Gastrocnemius medialis (tissue), 4 donors: ENCODE measurements at regions not wholly inside any gene's neighbourhood (a gene's known extent, or its start where the extent isn't known, plus 50 kb on each side); places are given as distances from the start of the nearest gene placed in this dataset.

Source experiments
- CTCF ChIP-seq, 5 experiments: fragments of 450-650 bp in 3 of 5; fragments of 200-600 bp in 2 of 5; sonication (generic) in 2 of 5; IDR thresholded peaks in 4 of 5; conservative IDR thresholded peaks in 1 of 5; 1 replicate in 4 of 5; 2 replicates in 1 of 5; pipeline ENCODE4 v1.5.1; 2016 to 2019; ENCODE audit warnings: antibody characterized with exemption in 5 of 5, mild to moderate bottlenecking in 3 of 5, moderate library complexity in 3 of 5
- POLR2A ChIP-seq, 2 donors: fragments of 450-650 bp; IDR thresholded peaks; one replicate each; pipeline ENCODE4 v1.6.1; 2017; ENCODE audit warnings: antibody characterized with exemption in 2 of 2, mild to moderate bottlenecking in 2 of 2, moderate library complexity in 2 of 2

GRCh38 chr1:71240656-71241055, 159.8 kb upstream of the ZRANB2 start:
- no peak for TF ChIP-seq POLR2A (IDR thresholded peaks at IDR 0.05)
- no peak for TF ChIP-seq CTCF (IDR thresholded peaks at IDR 0.05 in 4 of 5, conservative IDR thresholded peaks at IDR 0.05 in 1 of 5)
